Tibial nerve (tissue), 4 donors: ENCODE measurements at regions not wholly inside any gene's neighbourhood (a gene's known extent, or its start where the extent isn't known, plus 50 kb on each side); places are given as distances from the start of the nearest gene placed in this dataset.

Source experiments
- CTCF ChIP-seq, 5 experiments: fragments of 200-600 bp in 3 of 5; fragments of 450-650 bp in 2 of 5; sonication (generic) in 3 of 5; IDR thresholded peaks; one replicate each; pipeline ENCODE4 v1.5.1; 2016 to 2019; ENCODE audit warnings: antibody characterized with exemption in 5 of 5, mild to moderate bottlenecking in 3 of 5, moderate library complexity in 2 of 5
- EP300 ChIP-seq, 2 donors: sonication (generic); formaldehyde crosslinking; IDR thresholded peaks; one replicate each; pipeline ENCODE4 v1.6.1; 2017; ENCODE audit warnings: antibody characterized with exemption in 2 of 2, mild to moderate bottlenecking in 1 of 2
- POLR2A ChIP-seq, 2 donors: fragments of 450-650 bp; IDR thresholded peaks; one replicate each; pipeline ENCODE4 v1.6.1; 2017; ENCODE audit warnings: antibody characterized with exemption in 2 of 2, mild to moderate bottlenecking in 2 of 2, moderate library complexity in 2 of 2

- TF ChIP-seq EP300 (IDR thresholded peaks at IDR 0.05) (no peak), POLR2A (IDR thresholded peaks at IDR 0.05) (no peak), CTCF (IDR thresholded peaks at IDR 0.05) (no peak)
Observed at GRCh38 chr4:149120331-149121022, 678.3 kb upstream of the NR3C2 start.
